ENCODE measurements at regions not wholly inside any gene's neighbourhood (a gene's known extent, or its start where the extent isn't known, plus 50 kb on each side); places are given as distances from the start of the nearest gene placed in this dataset.

DNA sequence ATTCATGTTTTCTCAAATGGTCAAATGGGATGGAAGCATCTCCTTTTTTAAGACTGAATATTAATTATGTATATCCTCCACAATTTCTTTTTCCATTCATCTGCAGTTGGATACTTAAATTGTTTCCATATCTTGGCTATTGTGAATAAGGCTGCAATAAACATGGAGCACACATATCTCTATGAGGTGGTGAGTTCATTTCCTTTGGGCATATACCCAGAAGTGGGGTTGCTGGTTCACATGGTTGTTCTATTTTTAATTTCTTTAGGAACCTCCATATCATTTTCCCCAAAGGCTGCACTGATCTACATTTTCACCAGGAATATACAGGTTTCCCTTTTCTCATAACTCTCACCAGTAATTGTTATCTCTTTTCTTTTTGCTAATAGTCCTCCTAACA, 566.3 kb downstream of the KCTD12 start:
- Histone ChIP-seq H3K27ac (ENCODE audit: low read length) (no peak overlapping the region), H3K36me3 (ENCODE audit: control insufficient read depth in 2 of 2, extremely low read depth in 1 of 2, insufficient read depth in 1 of 2, low read length in 1 of 2) (no peaks in the 10 kb centered on the region), H3K4me1 (ENCODE audit: control insufficient read depth in 1 of 2, extremely low read depth in 1 of 2, insufficient read depth in 2 of 2, low read length in 2 of 2) (no peaks in the 10 kb centered on the region), H3K4me3 (ENCODE audit: control insufficient read depth in 1 of 2, extremely low read depth in 1 of 2, low read length in 1 of 2) (no peak overlapping the region), H3K27me3 (replicated peaks in 1 of 2; ENCODE audit: control insufficient read depth in 2 of 2, extremely low read depth in 1 of 2, insufficient read depth in 2 of 2, low read length in 1 of 2) (no peaks in the 10 kb centered on the region), H3K9me3 (no peaks in the 10 kb centered on the region)
- no peak overlapping the region for H3K27ac Mint-ChIP-seq
- H3K27me3 Mint-ChIP-seq = no peaks in the 10 kb centered on the region
- no peak overlapping the region for H3K4me3 Mint-ChIP-seq
- ChIA-PET POLR2A (no interaction called here), CTCF (no interaction called here)
- ATAC-seq (replicated peaks in 1 of 4) = no peak
- no peaks in the 10 kb centered on the region for H3K9me3 Mint-ChIP-seq
- no peaks in the 10 kb centered on the region for H3K4me1 Mint-ChIP-seq
- DNase-seq = no peak
- no peaks in the 10 kb centered on the region for H3K36me3 Mint-ChIP-seq

DNA sequence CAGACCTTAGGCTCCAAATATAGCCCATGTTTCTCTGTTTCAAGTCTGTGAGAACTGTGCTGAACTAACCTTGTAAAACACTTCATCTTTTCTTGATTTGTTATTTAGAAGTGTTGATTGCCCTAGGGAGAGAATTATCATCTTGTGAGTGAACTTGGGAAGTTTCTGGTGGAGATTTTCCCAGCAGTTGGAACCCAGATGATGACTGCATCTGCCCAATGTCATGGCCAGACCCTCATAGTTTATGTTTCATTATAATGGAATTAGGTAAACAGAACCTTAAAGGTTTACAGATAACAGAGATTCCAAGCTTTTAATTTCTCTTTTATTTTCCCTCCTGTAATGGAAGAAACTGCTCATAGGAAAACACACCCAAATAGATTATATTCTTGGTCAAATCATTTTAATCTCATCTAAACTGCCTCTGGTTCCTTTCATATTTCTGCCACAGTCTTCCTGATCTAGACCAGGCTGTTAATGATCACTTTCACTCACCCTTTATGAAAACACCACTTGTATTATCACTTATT, 569.1 kb downstream of the KCTD12 start:
- H3K4me3 Mint-ChIP-seq = no peak overlapping the region
- H3K27ac Mint-ChIP-seq = no peak overlapping the region
- H3K36me3 Mint-ChIP-seq = no peaks in the 10 kb centered on the region
- H3K27me3 Mint-ChIP-seq = no peaks in the 10 kb centered on the region
- H3K36me3 ChIP-seq (ENCODE audit: control insufficient read depth in 2 of 2, extremely low read depth in 1 of 2, insufficient read depth in 1 of 2, low read length in 1 of 2) = no peaks in the 10 kb centered on the region
- no peaks in the 10 kb centered on the region for H3K9me3 Mint-ChIP-seq
- H3K27ac ChIP-seq (ENCODE audit: low read length) = no peak overlapping the region
- H3K27me3 ChIP-seq (replicated peaks in 1 of 2; ENCODE audit: control insufficient read depth in 2 of 2, extremely low read depth in 1 of 2, insufficient read depth in 2 of 2, low read length in 1 of 2) = no peaks in the 10 kb centered on the region
- no peaks in the 10 kb centered on the region for H3K4me1 Mint-ChIP-seq
- ChIA-PET POLR2A (no interaction called here), CTCF (no interaction called here)
- no peak for ATAC-seq (replicated peaks in 1 of 4)
- no peaks in the 10 kb centered on the region for H3K9me3 ChIP-seq
- no peak for DNase-seq
- H3K4me3 ChIP-seq (ENCODE audit: control insufficient read depth in 1 of 2, extremely low read depth in 1 of 2, low read length in 1 of 2) = no peak overlapping the region
- no peaks in the 10 kb centered on the region for H3K4me1 ChIP-seq (ENCODE audit: control insufficient read depth in 1 of 2, extremely low read depth in 1 of 2, insufficient read depth in 2 of 2, low read length in 2 of 2)

DNA sequence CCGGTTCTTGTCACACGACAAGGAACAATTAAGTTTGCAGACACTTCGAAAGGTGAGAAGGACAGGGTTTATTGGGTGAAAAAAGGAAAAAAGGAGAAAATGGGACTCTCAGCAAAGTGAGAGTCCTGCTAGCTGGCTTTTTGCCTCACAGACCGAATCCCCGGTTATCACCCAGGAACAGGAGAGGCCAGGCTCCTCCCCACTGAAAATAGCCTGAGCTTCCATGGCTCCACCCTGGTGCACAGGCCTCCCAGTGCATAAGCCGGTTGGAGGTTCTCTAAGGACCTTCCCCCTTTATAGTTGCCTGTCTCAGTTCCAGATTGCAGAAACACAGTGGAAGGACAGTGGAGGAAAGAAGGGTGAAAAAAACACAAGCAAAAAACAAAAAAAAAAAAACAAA, 571.7 kb downstream of the KCTD12 start:
- H3K27me3 Mint-ChIP-seq = no peaks in the 10 kb centered on the region
- no peaks in the 10 kb centered on the region for H3K36me3 Mint-ChIP-seq
- POLR2A ChIA-PET = no interaction called here
- H3K36me3 ChIP-seq (ENCODE audit: control insufficient read depth in 2 of 2, extremely low read depth in 1 of 2, insufficient read depth in 1 of 2, low read length in 1 of 2) = no peaks in the 10 kb centered on the region
- CTCF ChIA-PET = no interaction called here
- H3K27ac ChIP-seq (ENCODE audit: low read length) = no peak overlapping the region
- no peaks in the 10 kb centered on the region for H3K4me1 Mint-ChIP-seq
- H3K27ac Mint-ChIP-seq = no peak overlapping the region
- no peak overlapping the region for H3K4me3 Mint-ChIP-seq
- ATAC-seq (replicated peaks in 1 of 4) (no peak), DNase-seq (no peak)
- H3K9me3 Mint-ChIP-seq = no peaks in the 10 kb centered on the region
- WGBS (ENCODE audit: insufficient coverage) = 95% methylated on average over 3 of the region's 6 CpGs
- no peak overlapping the region for H3K4me3 ChIP-seq (ENCODE audit: control insufficient read depth in 1 of 2, extremely low read depth in 1 of 2, low read length in 1 of 2)
- H3K9me3 ChIP-seq = no peaks in the 10 kb centered on the region
- H3K27me3 ChIP-seq (replicated peaks in 1 of 2; ENCODE audit: control insufficient read depth in 2 of 2, extremely low read depth in 1 of 2, insufficient read depth in 2 of 2, low read length in 1 of 2) = no peaks in the 10 kb centered on the region
- no peaks in the 10 kb centered on the region for H3K4me1 ChIP-seq (ENCODE audit: control insufficient read depth in 1 of 2, extremely low read depth in 1 of 2, insufficient read depth in 2 of 2, low read length in 2 of 2)

DNA sequence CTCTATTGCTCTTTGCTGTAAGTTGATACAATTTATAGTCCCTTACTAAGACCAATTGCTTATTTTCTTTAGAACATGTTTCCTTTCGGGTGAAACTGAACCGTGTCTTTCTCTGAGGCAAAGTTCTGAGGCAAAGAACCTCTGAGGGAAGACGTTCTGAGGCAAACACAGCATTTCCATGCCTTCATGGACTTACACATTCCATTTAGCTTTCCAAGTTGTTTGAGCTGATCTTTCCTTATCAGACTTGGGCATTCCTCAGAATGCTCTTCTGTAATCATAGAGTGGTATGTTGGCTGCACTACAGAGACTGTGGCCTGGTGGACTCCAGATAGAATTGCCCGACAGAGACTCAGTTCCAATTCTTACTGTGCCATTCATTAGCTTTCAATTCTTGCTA, 579.1 kb downstream of the KCTD12 start:
- no peak for ATAC-seq (replicated peaks in 1 of 4)
- no peaks in the 10 kb centered on the region for H3K27me3 Mint-ChIP-seq
- ChIA-PET CTCF (no interaction called here), POLR2A (no interaction called here)
- no peak overlapping the region for H3K4me3 ChIP-seq (ENCODE audit: control insufficient read depth in 1 of 2, extremely low read depth in 1 of 2, low read length in 1 of 2)
- no peak for DNase-seq
- 66% methylated on average over 3 of the region's 4 CpGs for WGBS (ENCODE audit: insufficient coverage)
- no peaks in the 10 kb centered on the region for H3K9me3 Mint-ChIP-seq
- no peaks in the 10 kb centered on the region for H3K9me3 ChIP-seq
- H3K4me1 Mint-ChIP-seq = no peaks in the 10 kb centered on the region
- H3K4me1 ChIP-seq (ENCODE audit: control insufficient read depth in 1 of 2, extremely low read depth in 1 of 2, insufficient read depth in 2 of 2, low read length in 2 of 2) = no peaks in the 10 kb centered on the region
- no peaks in the 10 kb centered on the region for H3K36me3 Mint-ChIP-seq
- H3K27me3 ChIP-seq (replicated peaks in 1 of 2; ENCODE audit: control insufficient read depth in 2 of 2, extremely low read depth in 1 of 2, insufficient read depth in 2 of 2, low read length in 1 of 2) = no peaks in the 10 kb centered on the region
- no peaks in the 10 kb centered on the region for H3K36me3 ChIP-seq (ENCODE audit: control insufficient read depth in 2 of 2, extremely low read depth in 1 of 2, insufficient read depth in 1 of 2, low read length in 1 of 2)
- H3K27ac Mint-ChIP-seq = no peak overlapping the region
- H3K4me3 Mint-ChIP-seq = no peak overlapping the region
- H3K27ac ChIP-seq (ENCODE audit: low read length) = no peak overlapping the region

DNA sequence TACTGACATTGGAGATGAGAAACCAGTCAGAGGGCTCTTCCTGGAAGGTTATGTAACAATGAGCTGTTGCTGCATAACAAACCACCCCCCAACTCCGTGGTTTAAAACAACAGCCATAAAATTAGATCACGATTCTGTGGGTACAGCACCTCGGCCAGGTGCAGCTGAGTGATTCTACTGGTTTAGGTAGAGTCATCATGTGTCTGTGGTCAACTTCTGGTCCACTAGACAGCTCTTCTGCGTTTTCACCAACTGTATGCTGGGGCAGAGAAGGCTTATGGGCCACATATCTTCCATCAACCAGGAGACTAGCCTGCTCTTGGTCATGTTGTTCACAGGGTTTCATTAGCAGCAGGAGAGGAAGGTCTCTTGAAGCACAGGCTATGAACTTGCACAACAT, 585.5 kb downstream of the KCTD12 start:
- Histone ChIP-seq H3K27ac (ENCODE audit: low read length) (no peak overlapping the region), H3K36me3 (ENCODE audit: control insufficient read depth in 2 of 2, extremely low read depth in 1 of 2, insufficient read depth in 1 of 2, low read length in 1 of 2) (no peaks in the 10 kb centered on the region), H3K27me3 (replicated peaks in 1 of 2; ENCODE audit: control insufficient read depth in 2 of 2, extremely low read depth in 1 of 2, insufficient read depth in 2 of 2, low read length in 1 of 2) (no peaks in the 10 kb centered on the region), H3K4me1 (ENCODE audit: control insufficient read depth in 1 of 2, extremely low read depth in 1 of 2, insufficient read depth in 2 of 2, low read length in 2 of 2) (no peaks in the 10 kb centered on the region), H3K9me3 (no peaks in the 10 kb centered on the region), H3K4me3 (ENCODE audit: control insufficient read depth in 1 of 2, extremely low read depth in 1 of 2, low read length in 1 of 2) (no peak overlapping the region)
- DNase-seq (no peak), ATAC-seq (replicated peaks in 1 of 4) (no peak)
- H3K9me3 Mint-ChIP-seq = peaks cover 0 to 6% (median 0%) of the 10 kb centered on the region in 3 donors
- H3K4me1 Mint-ChIP-seq = no peaks in the 10 kb centered on the region
- H3K27ac Mint-ChIP-seq = no peak overlapping the region
- H3K27me3 Mint-ChIP-seq = no peaks in the 10 kb centered on the region
- 37% methylated on average over 2 of the region's 4 CpGs for WGBS (ENCODE audit: insufficient coverage)
- H3K4me3 Mint-ChIP-seq = no peak overlapping the region
- no peaks in the 10 kb centered on the region for H3K36me3 Mint-ChIP-seq
- POLR2A ChIA-PET = interaction anchor here in 1 of 2 donors (0.6 kb wide), 1 partner anchor 48 kb away, joined by 3 read pairs; no protein-coding TSS in a partner anchor
- CTCF ChIA-PET = no interaction called here

DNA sequence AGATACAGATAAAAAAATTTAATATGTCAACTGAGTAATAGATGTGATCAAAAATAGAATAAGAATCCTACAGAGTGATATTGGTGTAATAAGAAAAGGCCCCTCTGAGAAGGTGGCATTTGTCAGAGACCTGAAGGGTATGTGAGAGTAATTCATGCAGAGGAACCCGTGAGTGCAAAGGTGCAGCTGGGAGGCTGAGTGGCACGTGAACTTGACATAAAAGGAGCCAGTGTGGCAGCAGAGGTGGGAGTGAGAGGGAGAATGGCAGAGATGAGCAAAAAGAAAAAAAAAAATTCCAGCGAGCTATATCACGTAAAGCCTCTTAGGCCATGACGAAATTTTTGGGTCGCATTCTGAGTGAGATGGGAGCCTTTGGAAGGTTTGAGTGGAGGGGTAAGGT, 588.9 kb downstream of the KCTD12 start:
- H3K4me1 ChIP-seq (ENCODE audit: control insufficient read depth in 1 of 2, extremely low read depth in 1 of 2, insufficient read depth in 2 of 2, low read length in 2 of 2) = no peaks in the 10 kb centered on the region
- no peaks in the 10 kb centered on the region for H3K36me3 Mint-ChIP-seq
- DNase-seq (no peak), ATAC-seq (replicated peaks in 1 of 4) (no peak)
- no peaks in the 10 kb centered on the region for H3K9me3 ChIP-seq
- no peak overlapping the region for H3K27ac ChIP-seq (ENCODE audit: low read length)
- POLR2A ChIA-PET = no interaction called here
- H3K4me3 ChIP-seq (ENCODE audit: control insufficient read depth in 1 of 2, extremely low read depth in 1 of 2, low read length in 1 of 2) = no peak overlapping the region
- 89% methylated on average over 6 of the region's 6 CpGs for WGBS (ENCODE audit: insufficient coverage)
- H3K36me3 ChIP-seq (ENCODE audit: control insufficient read depth in 2 of 2, extremely low read depth in 1 of 2, insufficient read depth in 1 of 2, low read length in 1 of 2) = no peaks in the 10 kb centered on the region
- CTCF ChIA-PET = no interaction called here
- peaks cover 0 to 10% (median 2%) of the 10 kb centered on the region in 3 donors for H3K9me3 Mint-ChIP-seq
- H3K4me1 Mint-ChIP-seq = no peaks in the 10 kb centered on the region
- H3K27ac Mint-ChIP-seq = no peak overlapping the region
- H3K27me3 Mint-ChIP-seq = no peaks in the 10 kb centered on the region
- H3K27me3 ChIP-seq (replicated peaks in 1 of 2; ENCODE audit: control insufficient read depth in 2 of 2, extremely low read depth in 1 of 2, insufficient read depth in 2 of 2, low read length in 1 of 2) = no peaks in the 10 kb centered on the region
- H3K4me3 Mint-ChIP-seq = no peak overlapping the region

DNA sequence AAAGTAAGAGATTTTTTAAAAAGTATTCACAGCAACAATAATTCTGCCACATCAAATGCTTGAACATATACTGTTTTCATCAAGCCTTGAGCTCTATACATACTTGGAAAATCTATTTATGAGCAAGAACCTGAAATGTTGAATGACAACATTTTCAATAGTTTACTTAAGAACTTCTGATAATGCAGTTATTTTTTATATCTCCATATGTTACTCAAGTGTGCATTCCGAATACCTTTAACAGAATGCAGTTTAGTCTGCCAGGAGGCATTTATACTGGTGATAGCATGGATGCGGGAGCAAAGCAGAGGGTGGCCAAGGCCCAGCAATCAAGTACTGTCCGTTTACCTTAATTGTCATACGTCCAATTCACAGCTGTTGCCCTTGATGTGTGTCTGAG, 589.5 kb downstream of the KCTD12 start:
- POLR2A ChIA-PET = no interaction called here
- Mint-ChIP-seq H3K27me3 (no peaks in the 10 kb centered on the region), H3K4me3 (no peak overlapping the region), H3K36me3 (no peaks in the 10 kb centered on the region), H3K4me1 (no peaks in the 10 kb centered on the region), H3K9me3 (peaks cover 0 to 10% (median 2%) of the 10 kb centered on the region in 3 donors), H3K27ac (no peak overlapping the region)
- ATAC-seq (replicated peaks in 1 of 4) (no peak), DNase-seq (no peak)
- H3K27me3 ChIP-seq (replicated peaks in 1 of 2; ENCODE audit: control insufficient read depth in 2 of 2, extremely low read depth in 1 of 2, insufficient read depth in 2 of 2, low read length in 1 of 2) = no peaks in the 10 kb centered on the region
- H3K36me3 ChIP-seq (ENCODE audit: control insufficient read depth in 2 of 2, extremely low read depth in 1 of 2, insufficient read depth in 1 of 2, low read length in 1 of 2) = no peaks in the 10 kb centered on the region
- no peaks in the 10 kb centered on the region for H3K9me3 ChIP-seq
- WGBS (ENCODE audit: insufficient coverage) = 100% methylated on average over 2 of the region's 4 CpGs
- CTCF ChIA-PET = no interaction called here
- no peak overlapping the region for H3K27ac ChIP-seq (ENCODE audit: low read length)
- no peak overlapping the region for H3K4me3 ChIP-seq (ENCODE audit: control insufficient read depth in 1 of 2, extremely low read depth in 1 of 2, low read length in 1 of 2)
- no peaks in the 10 kb centered on the region for H3K4me1 ChIP-seq (ENCODE audit: control insufficient read depth in 1 of 2, extremely low read depth in 1 of 2, insufficient read depth in 2 of 2, low read length in 2 of 2)
